NAMALWA (cell line): ENCODE measurements at regions not wholly inside any gene's neighbourhood (a gene's known extent, or its start where the extent isn't known, plus 50 kb on each side); places are given as distances from the start of the nearest gene placed in this dataset.

ENCODE experiments used
- DNase-seq: peaks from one replicate; pipeline ENCODE4 v3.0.0-alpha.2; 2015; ENCODE audit warnings: low spot score

GRCh38 chr16:5903153-5903552, 805.6 kb upstream of the EEF2KMT start:
- DNase-seq, result no peak

GRCh38 chr16:5900046-5900445, 802.5 kb upstream of the EEF2KMT start:
- no peak for DNase-seq

DNA sequence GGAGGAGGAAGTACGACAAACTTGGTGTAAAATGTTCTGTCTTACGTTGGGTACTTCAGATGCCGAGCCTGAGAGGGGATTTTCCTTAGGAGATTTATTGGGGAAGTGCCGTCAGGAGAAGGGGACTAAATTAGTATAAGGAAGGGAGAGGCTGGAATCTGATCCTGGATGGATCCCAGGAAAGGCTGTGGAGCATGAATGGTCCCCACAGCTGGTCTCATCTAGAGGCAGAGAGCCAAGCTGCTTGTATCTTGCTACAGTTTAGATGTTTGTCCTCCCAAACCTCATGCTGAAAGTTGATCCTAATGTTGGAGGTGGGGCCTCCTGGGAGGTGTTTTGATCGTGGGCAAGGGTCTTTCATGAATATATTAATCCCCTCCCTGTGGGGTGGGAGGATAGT, 798.4 kb upstream of the EEF2KMT start:
- no peak for DNase-seq

DNA sequence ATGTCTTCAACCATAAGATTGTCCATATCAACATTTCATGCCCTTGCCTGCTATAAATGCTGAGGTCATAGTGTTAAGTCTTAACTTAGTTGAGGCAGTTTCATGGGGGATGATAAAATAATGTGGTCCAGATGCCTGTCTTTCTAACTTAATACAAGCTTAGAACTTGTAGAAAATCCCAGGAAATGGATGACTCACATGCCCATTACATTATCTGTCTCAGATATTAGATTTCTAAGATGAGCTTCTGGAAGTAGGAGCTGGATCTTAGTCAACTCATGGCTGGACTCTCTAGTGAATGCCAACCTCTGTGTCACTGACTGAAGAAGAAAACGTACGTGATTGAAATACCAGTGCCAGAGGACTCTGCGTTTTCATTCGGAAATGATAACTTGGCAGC, 797.5 kb upstream of the EEF2KMT start:
- DNase-seq, result no peak

DNA sequence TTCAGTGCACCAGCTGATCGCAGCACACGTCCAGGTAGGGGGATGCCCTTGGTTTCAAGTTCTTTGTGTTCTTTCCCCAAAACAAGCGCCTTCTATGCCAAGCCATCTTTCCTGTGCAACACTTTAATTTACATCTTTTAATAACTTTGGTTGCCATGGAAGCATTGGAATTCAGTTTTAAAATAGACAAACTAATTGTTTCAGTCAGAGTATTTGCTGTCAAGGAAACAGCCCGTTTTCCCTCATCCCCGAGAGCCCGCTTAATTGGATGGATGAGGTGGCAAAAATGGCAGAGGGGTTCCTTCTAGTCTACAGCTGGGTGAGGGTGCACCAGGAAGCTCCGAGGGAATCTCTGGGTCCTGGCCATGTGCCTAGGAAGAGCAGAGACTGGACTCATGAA, 793.7 kb upstream of the EEF2KMT start:
- DNase-seq, result no peak

DNA sequence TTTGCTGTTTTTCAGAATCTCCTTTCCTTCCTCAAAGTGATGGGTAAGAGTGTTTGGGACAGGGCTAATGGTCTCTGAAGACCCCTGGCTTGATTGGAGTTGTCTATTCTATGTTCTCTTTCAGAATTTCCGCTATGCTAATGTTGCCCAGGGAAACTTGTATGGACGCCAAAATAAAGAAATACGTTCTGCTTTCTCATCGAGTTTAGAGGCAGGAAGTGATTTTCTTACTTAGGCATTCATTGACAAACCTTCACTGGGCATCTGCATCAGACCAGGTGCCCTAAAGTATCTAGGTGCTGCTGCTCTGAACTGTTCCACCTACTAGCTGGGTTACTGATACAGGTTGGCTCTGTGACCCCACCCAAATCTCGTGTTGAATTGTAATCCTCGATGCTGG, 787.9 kb upstream of the EEF2KMT start:
- no peak for DNase-seq

- DNase-seq, result no peak
Measured at GRCh38 chr16:5884996-5885395, 787.4 kb upstream of the EEF2KMT start.

DNA sequence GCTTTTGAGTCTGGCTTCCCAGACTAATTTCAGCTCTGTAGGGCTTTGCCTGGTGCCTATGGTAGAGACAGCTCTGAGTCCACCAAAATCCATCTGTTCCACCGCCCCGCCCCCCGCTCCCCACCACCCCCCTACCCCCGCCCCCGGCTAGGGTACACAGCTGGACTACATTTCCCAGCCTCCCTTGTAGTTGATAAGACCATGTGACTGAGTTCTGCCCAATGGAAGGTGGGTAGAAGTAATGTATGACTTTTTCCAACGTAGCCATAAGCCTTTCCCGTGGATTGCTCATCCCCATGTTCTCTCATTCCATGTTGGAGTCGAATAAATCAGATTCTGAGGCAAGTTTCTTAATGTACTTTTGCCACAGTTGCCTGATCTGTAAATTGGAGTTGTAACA, 786.7 kb upstream of the EEF2KMT start:
- DNase-seq, result no peak

GRCh38 chr16:5882087-5882640, 784.6 kb upstream of the EEF2KMT start:
- peak; percentile 7 for DNase-seq

DNA sequence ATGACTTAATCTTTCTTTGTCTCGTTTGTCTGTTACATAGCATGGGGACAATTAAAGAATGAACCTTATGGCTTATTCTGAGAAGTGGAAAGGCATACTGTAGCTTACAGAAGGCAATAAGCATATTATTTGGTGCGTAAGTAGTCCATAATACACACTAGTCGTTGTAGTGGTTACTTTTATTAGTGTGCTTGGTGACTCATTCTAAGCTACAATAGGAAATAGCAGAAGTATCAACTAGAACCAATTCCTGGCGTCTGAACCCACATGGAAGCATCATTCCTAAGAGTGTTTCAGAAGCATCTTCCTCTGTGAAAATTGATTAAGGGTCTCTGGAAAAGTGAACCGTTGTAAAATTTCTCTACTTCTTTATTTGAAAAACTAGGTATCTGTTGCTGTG, 777.8 kb upstream of the EEF2KMT start:
- no peak for DNase-seq

- DNase-seq, result no peak
Measured at GRCh38 chr16:5874899-5875298, 777.3 kb upstream of the EEF2KMT start.

GRCh38 chr16:5873221-5873620, 775.6 kb upstream of the EEF2KMT start:
- no peak for DNase-seq

DNA sequence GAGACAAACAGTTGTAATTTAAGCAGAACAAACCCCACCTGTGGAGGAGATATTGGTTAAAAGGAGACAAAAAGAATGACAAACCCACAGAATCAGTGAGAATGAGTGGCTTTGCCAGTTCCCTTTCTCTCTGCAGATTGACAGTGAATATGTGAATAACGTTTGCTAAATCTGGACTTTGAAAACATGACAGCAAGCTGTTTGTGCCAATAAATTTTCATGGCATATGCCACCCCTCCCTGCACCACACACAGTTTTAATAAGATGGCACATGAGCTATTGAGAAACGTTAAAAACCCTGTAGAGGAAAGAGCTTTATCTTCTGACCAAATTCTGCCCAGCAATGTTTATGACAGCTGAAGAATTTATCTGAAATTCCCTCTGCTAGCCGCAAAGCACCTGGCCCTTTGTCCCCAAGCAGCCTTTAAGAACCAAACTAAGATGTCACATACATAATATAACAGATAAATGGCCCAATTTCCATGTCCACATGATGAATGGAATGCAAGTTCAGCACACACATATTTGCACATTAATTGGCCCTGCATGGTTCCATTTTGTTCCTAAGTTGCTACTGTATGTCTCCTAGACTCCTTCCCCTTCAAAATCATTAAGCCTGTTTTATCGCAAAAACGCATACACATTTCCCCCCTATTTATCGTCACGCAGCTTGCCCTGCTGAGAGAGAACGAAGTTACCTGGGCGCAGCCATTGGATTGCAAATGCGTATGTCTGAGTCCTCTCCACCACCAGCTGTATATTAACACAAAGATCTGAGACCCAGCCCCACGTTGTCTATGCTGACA, 773.5 kb upstream of the EEF2KMT start:
- no peak for DNase-seq

DNA sequence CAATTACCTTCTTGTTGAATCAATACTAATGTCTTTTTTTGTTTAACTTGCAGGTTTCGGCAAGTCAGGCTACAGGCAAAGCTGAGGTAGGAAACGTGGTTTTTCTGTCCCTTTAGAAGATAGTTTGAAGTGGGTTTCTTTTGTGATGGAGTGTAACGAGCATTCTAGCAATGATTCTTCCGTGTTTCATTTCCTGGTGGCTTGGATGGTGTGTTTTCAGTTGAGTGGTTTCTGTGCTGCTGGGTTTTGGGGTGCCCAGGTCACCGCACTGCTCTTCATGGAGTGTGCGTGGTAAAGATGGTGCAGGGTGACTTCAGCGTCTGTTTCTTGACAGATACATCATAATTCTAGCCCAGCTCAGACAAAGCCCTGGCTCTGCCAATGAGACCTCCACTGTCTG, 769.7 kb upstream of the EEF2KMT start:
- no peak for DNase-seq

DNA sequence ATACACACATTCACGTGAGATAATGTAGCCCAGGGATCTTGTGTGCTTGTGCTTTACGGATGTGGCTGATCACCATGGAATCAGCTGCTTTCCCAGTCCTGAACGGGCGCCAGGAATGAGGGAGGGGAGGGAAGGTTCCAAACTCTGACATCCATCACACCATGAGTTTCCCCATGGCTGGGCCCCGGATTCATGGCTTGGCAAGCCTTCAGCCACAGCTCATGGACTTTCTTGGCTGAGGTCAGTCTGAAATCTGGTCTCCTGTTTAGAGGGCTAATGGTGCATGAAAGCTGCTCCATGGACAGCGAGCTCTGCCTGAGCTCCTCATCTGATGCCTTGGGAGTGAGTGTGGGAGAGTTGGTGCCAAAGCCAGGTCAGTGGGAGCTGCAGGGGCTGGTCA, 767.6 kb upstream of the EEF2KMT start:
- no peak for DNase-seq

- DNase-seq, result no peak
Measured at GRCh38 chr16:5863071-5863606, 765.5 kb upstream of the EEF2KMT start.

DNA sequence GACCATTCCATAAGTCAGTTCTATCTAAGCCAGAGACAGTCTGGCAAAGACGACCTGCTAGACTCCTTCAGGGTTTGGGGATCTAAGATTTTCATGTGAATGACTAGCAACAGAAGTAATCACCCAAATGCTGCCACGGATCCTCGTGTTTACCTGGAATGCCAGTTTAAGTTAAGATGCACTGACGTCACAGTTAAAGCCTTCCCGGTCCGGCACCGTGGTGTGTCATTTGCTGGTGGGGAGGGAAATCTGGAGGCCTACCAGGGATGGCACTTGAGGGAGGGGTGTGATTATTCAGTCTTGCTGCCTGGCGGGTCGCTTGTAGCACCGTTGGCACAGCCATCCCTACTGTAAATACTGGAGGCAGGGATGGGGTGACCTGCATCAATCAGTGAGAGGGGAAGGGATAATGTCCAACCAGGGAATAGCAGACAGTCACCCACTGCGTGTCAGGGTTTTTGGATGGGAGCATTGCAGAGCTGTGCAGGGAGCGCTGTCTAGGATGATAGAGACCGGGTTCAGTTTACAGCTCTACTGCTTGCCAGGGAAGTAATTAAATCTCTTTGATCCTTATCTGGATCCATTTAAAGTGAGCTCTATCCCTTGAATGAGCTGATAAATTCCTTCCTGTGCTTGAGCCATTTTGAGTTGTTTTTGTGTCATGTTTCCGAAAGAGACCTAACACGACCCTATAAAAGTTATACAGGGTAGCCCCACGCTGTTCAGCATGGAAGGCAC, 764.7 kb upstream of the EEF2KMT start:
- no peak for DNase-seq

DNA sequence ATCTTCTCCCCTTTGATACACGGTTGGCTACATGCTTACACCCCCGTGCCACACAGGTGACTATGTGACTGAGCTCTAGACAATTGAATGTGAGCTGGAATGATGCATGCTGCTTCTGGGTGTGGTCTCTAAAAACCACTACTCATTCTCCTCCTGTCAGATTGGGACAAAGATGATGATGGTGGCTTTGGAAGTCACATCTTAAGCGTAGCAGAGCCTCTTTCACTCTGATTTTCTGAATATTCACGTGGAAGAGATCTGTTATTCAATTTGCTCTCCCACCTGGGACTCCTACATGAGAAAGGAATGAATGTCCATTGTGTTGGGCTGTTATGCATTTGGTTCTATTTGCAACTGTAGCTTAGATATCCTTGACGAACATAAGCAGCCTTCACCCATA, 763.6 kb upstream of the EEF2KMT start:
- no peak for DNase-seq

GRCh38 chr16:5858180-5858579, 760.6 kb upstream of the EEF2KMT start:
- DNase-seq, result no peak

- no peak for DNase-seq
Measured at GRCh38 chr16:5854027-5854426, 756.4 kb upstream of the EEF2KMT start.

GRCh38 chr16:5852151-5852550, 754.6 kb upstream of the EEF2KMT start:
- DNase-seq, result no peak

- DNase-seq, result no peak
Measured at GRCh38 chr16:5851393-5851982, 753.9 kb upstream of the EEF2KMT start.
